MCF 10A (cell line): ENCODE measurements at regions not wholly inside any gene's neighbourhood (a gene's known extent, or its start where the extent isn't known, plus 50 kb on each side); places are given as distances from the start of the nearest gene placed in this dataset.

Experiments used
- BruUV-seq: library from RNA; stranded (reverse); fragments of 400-500 nt; replicated peaks from 2 replicates; lab custom pipeline; 2021; lab: Mats Ljungman, UMichigan
- CTCF ChIA-PET: fragments of 300-600 bp; sonication (Branson Sonifier 250); formaldehyde crosslinking; extraction: SDS; loops from one replicate; lab custom pipeline; 2021; ENCODE audit warnings: antibody characterized with exemption, inconsistent platforms; lab: Yijun Ruan, JAX
- POLR2A ChIA-PET: fragments of 300-600, 350-650 bp; sonication (Branson Sonifier 250); formaldehyde crosslinking; extraction: SDS; loops from one replicate; lab custom pipeline; 2020; ENCODE audit warnings: antibody characterized with exemption, inconsistent platforms; lab: Yijun Ruan, JAX
- DNase-seq: peaks from one replicate; pipeline ENCODE4 v3.0.0-alpha.2; 2018; ENCODE audit not compliant: unreplicated experiment
- H3K27ac Mint-ChIP-seq: one replicate; pipeline ENCODE4 v1.8.0; 2022; ENCODE audit warnings: mild to moderate bottlenecking, low read depth, mixed read lengths; ENCODE audit not compliant: unreplicated experiment
- H3K27me3 Mint-ChIP-seq: one replicate; pipeline ENCODE4 v1.8.0; 2022; ENCODE audit warnings: mixed read lengths; ENCODE audit not compliant: insufficient read depth, unreplicated experiment
- H3K36me3 Mint-ChIP-seq: one replicate; pipeline ENCODE4 v1.8.0; 2022; ENCODE audit warnings: mild to moderate bottlenecking, moderate library complexity, mixed read lengths; ENCODE audit not compliant: insufficient read depth, unreplicated experiment
- H3K4me1 Mint-ChIP-seq: one replicate; pipeline ENCODE4 v1.8.0; 2022; ENCODE audit warnings: mixed read lengths; ENCODE audit not compliant: insufficient read depth, unreplicated experiment
- H3K4me3 Mint-ChIP-seq: one replicate; pipeline ENCODE4 v1.8.0; 2022; ENCODE audit warnings: mild to moderate bottlenecking, moderate library complexity, mixed read lengths; ENCODE audit not compliant: unreplicated experiment
- H3K9me3 Mint-ChIP-seq: one replicate; pipeline ENCODE4 v1.8.0; 2022; ENCODE audit warnings: mixed read lengths; ENCODE audit not compliant: unreplicated experiment
- CTCF ChIP-seq: fragments of 200-600 bp; IDR thresholded peaks from one replicate; pipeline ENCODE4 v1.8.0; 2022; ENCODE audit warnings: antibody characterized with exemption, mild to moderate bottlenecking; ENCODE audit not compliant: unreplicated experiment
- intact Hi-C: fragments of 100-400 bp; cut with micrococcal nuclease; formaldehyde crosslinking; loops from 2 replicates; pipeline ENCODE4 v1.14.1; 2022

GRCh38 chr12:66045506-66045905 is 85.0 kb downstream of the LLPH start:
- no TSS peak for BruUV-seq
- H3K9me3 Mint-ChIP-seq: no peaks in the 10 kb centered on the region
- CTCF ChIA-PET: interaction anchor here (1.4 kb wide), 1 partner anchor 9 kb away, joined by 5 read pairs; no protein-coding TSS in a partner anchor
- POLR2A ChIA-PET: interaction anchor here (0.6 kb wide), 1 partner anchor 29 kb away, joined by 3 read pairs; no protein-coding TSS in a partner anchor
- intact Hi-C loops: no loop called here
- TF ChIP-seq CTCF: no peak
- peaks cover 16% of the 10 kb centered on the region for H3K4me1 Mint-ChIP-seq
- no peak for DNase-seq
- H3K27ac Mint-ChIP-seq: no peak overlapping the region
- no peaks in the 10 kb centered on the region for H3K36me3 Mint-ChIP-seq
- no peak overlapping the region for H3K4me3 Mint-ChIP-seq
- H3K27me3 Mint-ChIP-seq: no peaks in the 10 kb centered on the region

GRCh38 chr12:66044731-66045130 is 85.8 kb downstream of the LLPH start:
- H3K36me3 Mint-ChIP-seq: no peaks in the 10 kb centered on the region
- intact Hi-C loops: no loop called here
- no peak for TF ChIP-seq CTCF
- H3K4me1 Mint-ChIP-seq: peaks cover 16% of the 10 kb centered on the region
- no peaks in the 10 kb centered on the region for H3K27me3 Mint-ChIP-seq
- no peak overlapping the region for H3K4me3 Mint-ChIP-seq
- CTCF ChIA-PET: interaction anchor here (0.6 to 1.4 kb wide), 2 partner anchors 9 to 58 kb away, joined by 4 to 5 read pairs; no protein-coding TSS in a partner anchor
- no TSS peak for BruUV-seq
- no peaks in the 10 kb centered on the region for H3K9me3 Mint-ChIP-seq
- POLR2A ChIA-PET: interaction anchor here (0.7 kb wide), 1 partner anchor 222 kb away, joined by 3 read pairs; no protein-coding TSS in a partner anchor
- no peak overlapping the region for H3K27ac Mint-ChIP-seq
- DNase-seq: peak; percentile 52

GRCh38 chr12:66043035-66043434 is 87.5 kb downstream of the LLPH start:
- no peak overlapping the region for H3K27ac Mint-ChIP-seq
- BruUV-seq: no TSS peak
- no peaks in the 10 kb centered on the region for H3K27me3 Mint-ChIP-seq
- no peak for DNase-seq
- CTCF ChIA-PET: interaction anchor here (1.0 to 1.1 kb wide), 2 partner anchors 65 to 164 kb away, joined by 3 to 5 read pairs; no protein-coding TSS in a partner anchor
- H3K4me3 Mint-ChIP-seq: no peak overlapping the region
- intact Hi-C loops: no loop called here
- POLR2A ChIA-PET: no interaction called here
- H3K4me1 Mint-ChIP-seq: peaks cover 4% of the 10 kb centered on the region
- TF ChIP-seq CTCF: no peak
- H3K36me3 Mint-ChIP-seq: no peaks in the 10 kb centered on the region
- no peaks in the 10 kb centered on the region for H3K9me3 Mint-ChIP-seq

- Mint-ChIP-seq H3K27ac (no peak overlapping the region), H3K4me3 (no peak overlapping the region), H3K9me3 (no peaks in the 10 kb centered on the region), H3K27me3 (no peaks in the 10 kb centered on the region), H3K4me1 (peaks cover 12% of the 10 kb centered on the region), H3K36me3 (no peaks in the 10 kb centered on the region)
- intact Hi-C loops: no loop called here
- ChIA-PET CTCF (interaction anchor here (1.1 kb wide), 1 partner anchor 66 kb away, joined by 3 read pairs; no protein-coding TSS in a partner anchor), POLR2A (interaction anchor here (0.7 kb wide), 1 partner anchor 50 kb away, joined by 3 read pairs; no protein-coding TSS in a partner anchor)
- no peak for DNase-seq
- no peak for TF ChIP-seq CTCF
- no TSS peak for BruUV-seq
These were observed 88.7 kb downstream of the LLPH start for GRCh38 chr12:66041651-66042363.
